Hematopoietic multipotent progenitor cell treated with erythropoietin and hydrocortisone succinate and interleukin-3 and kit ligand, for 17 days (in vitro differentiated cells): ENCODE measurements at regions not wholly inside any gene's neighbourhood (a gene's known extent, or its start where the extent isn't known, plus 50 kb on each side); places are given as distances from the start of the nearest gene placed in this dataset.
"Not testable (repeated sequence)": the region's sequence is repeated elsewhere in the genome, so short reads cannot be mapped to it uniquely, and the experiment has no call there.

Experiments
- DNase-seq: peaks from one replicate; pipeline ENCODE4 v3.0.0-alpha.2; 2015; ENCODE audit warnings: low spot score

GRCh38 chr6:153984811-153985210 is 54.2 kb upstream of the OPRM1 start:
- no peak for DNase-seq

GRCh38 chr6:153980171-153980570 is 58.9 kb upstream of the OPRM1 start:
- DNase-seq = no peak

- DNase-seq = not testable (repeated sequence)
These were observed 60.0 kb upstream of the OPRM1 start for GRCh38 chr6:153978911-153979548.

GRCh38 chr6:153976921-153977693 is 61.9 kb upstream of the OPRM1 start:
- no peak for DNase-seq

- DNase-seq = no peak
These were observed 73.0 kb upstream of the OPRM1 start for GRCh38 chr6:153966001-153966400.

- DNase-seq = no peak
These were observed 75.7 kb upstream of the OPRM1 start for GRCh38 chr6:153963352-153963751.

- no peak for DNase-seq
These were observed 76.5 kb upstream of the OPRM1 start for GRCh38 chr6:153962555-153962954.

- DNase-seq = no peak
These were observed 78.3 kb upstream of the OPRM1 start for GRCh38 chr6:153960741-153961140.

GRCh38 chr6:153960281-153960680 is 78.8 kb upstream of the OPRM1 start:
- DNase-seq = no peak

- DNase-seq = no peak
These were observed 79.8 kb upstream of the OPRM1 start for GRCh38 chr6:153959276-153959675.

GRCh38 chr6:153958860-153959259 is 80.2 kb upstream of the OPRM1 start:
- DNase-seq = no peak

- DNase-seq = no peak
These were observed 81.6 kb upstream of the OPRM1 start for GRCh38 chr6:153957394-153957793.

GRCh38 chr6:153956808-153957207 is 82.2 kb upstream of the OPRM1 start:
- no peak for DNase-seq

GRCh38 chr6:153949616-153950015 is 89.4 kb upstream of the OPRM1 start:
- DNase-seq = no peak

- DNase-seq = peak; percentile 10
These were observed 91.1 kb upstream of the OPRM1 start for GRCh38 chr6:153947808-153948447.

- DNase-seq = no peak
These were observed 94.8 kb upstream of the OPRM1 start for GRCh38 chr6:153944201-153944600.

GRCh38 chr6:153942361-153942760 is 96.7 kb upstream of the OPRM1 start:
- DNase-seq = no peak

- no peak for DNase-seq
These were observed 97.3 kb upstream of the OPRM1 start for GRCh38 chr6:153941768-153942167.

GRCh38 chr6:153938876-153939275 is 100.2 kb upstream of the OPRM1 start:
- no peak for DNase-seq

- DNase-seq = no peak
These were observed 107.6 kb upstream of the OPRM1 start for GRCh38 chr6:153931431-153931830.

- DNase-seq = no peak
These were observed 111.2 kb upstream of the OPRM1 start for GRCh38 chr6:153927867-153928266.

GRCh38 chr6:153898360-153899059 is 140.5 kb upstream of the OPRM1 start:
- DNase-seq = no peak

- DNase-seq = no peak
These were observed 156.6 kb upstream of the OPRM1 start for GRCh38 chr6:153882411-153882810.
